ENCODE measurements at regions not wholly inside any gene's neighbourhood (a gene's known extent, or its start where the extent isn't known, plus 50 kb on each side); places are given as distances from the start of the nearest gene placed in this dataset.

GRCh38 chr9:129513856-129514496 is 106.9 kb downstream of the C9orf50 start:
- TF ChIP-seq CTCF (IDR thresholded peaks at IDR 0.05; ENCODE audit: extremely low read depth in 1 of 2, insufficient read depth in 1 of 2, low read depth in 1 of 2, low read length in 2 of 2) (no peak), MAX (IDR thresholded peaks at IDR 0.05; ENCODE audit: insufficient read depth, insufficient read length) (no peak), EZH2 (IDR thresholded peaks at IDR 0.05; ENCODE audit: borderline replicate concordance, low read depth, low read length, severe bottlenecking) (no peak), POLR2A (IDR thresholded peaks at IDR 0.05; ENCODE audit: low read depth, low read length) (no peak), FOS (IDR thresholded peaks at IDR 0.05; ENCODE audit: borderline replicate concordance, insufficient read depth, low read length) (no peak)

All from endothelial cell of umbilical vein (primary cell).